NCI-H2107 treated with DMSO at 0.1 percent for 48 hours (cell line): ENCODE measurements at regions not wholly inside any gene's neighbourhood (a gene's known extent, or its start where the extent isn't known, plus 50 kb on each side); places are given as distances from the start of the nearest gene placed in this dataset.
"Not testable (repeated sequence)": the region's sequence is repeated elsewhere in the genome, so short reads cannot be mapped to it uniquely, and the experiment has no call there.

ENCODE experiments used
- DNase-seq: peaks from one replicate; lab custom pipeline; 2025; ENCODE audit not compliant: unreplicated experiment; lab: John Stamatoyannopoulos, UW

DNA sequence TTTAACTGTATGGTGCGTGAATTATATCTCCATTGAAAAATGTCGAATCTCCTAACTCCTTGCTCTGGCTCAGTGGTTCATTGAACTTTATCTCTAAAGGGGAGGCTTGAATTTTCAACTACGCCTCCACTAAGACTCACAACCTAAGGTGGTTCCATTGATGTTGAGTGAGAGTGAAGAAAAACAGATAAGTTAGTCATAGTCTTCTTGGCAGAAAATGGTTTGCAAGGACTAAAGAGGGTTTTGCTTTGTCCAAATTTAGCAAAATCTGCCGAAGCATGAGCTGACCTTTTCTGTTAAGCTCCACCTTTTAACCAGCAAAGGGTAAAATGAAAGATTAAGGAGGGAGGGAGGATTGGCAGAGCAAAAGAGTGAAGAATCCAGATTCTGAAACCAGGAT is 290.2 kb upstream of the SPTLC3 start:
- DNase-seq: no peak

DNA sequence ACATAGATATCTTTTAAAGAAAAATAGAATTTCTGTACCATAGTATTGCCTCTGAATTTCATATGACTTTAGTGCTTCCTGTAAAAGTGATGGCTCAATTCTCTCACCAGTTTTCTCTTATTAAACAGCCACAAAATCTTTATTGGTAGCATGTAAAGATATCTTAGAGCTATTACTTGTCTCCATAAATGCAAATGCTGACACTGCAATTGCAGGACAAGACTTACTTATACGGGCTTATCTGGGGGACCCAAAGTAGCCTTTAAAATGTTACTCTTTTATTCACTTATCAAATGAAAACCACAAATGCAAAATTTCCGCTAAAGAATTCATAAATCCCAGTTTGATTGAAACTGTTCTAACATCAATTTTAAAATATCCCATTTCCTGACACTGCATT is 287.1 kb upstream of the SPTLC3 start:
- DNase-seq: no peak

DNA sequence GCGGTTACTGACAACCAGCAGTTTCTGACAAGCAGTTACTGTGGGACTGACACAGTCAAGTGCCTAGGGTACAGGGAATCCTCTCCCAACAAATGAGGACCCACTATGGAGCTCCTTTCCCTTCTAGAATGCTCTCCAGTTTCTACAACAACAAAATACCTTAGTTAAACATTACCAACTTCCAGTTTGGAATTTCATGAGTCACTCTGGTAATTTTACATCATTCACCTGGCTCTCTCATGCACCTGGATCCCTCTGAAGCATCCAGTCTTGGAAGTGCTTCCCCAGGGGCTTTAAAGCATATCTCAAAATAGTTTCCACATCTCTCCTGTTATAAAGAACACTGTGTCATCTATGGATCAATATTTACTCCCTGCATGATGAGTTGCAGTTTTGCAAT is 286.7 kb upstream of the SPTLC3 start:
- DNase-seq: no peak

DNA sequence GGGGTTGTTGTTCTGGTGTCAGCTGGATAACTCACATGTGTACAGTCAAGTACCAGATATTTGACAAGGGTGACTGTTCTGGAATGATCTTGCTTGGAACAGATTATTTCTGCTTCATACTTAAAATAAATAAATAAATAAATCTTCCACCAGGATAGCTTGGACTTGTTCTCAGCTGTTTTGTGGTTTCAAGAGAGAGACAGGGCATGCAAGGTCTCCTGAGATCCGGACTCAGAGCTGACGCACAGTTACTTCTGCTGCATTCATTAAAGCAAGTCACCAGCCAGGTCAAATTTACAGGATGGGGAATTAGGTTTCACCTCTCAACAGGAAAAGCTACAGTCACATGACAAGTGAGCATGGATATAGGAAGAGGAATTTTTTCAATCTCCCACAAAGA is 285.0 kb upstream of the SPTLC3 start:
- peak; percentile 47 for DNase-seq

DNA sequence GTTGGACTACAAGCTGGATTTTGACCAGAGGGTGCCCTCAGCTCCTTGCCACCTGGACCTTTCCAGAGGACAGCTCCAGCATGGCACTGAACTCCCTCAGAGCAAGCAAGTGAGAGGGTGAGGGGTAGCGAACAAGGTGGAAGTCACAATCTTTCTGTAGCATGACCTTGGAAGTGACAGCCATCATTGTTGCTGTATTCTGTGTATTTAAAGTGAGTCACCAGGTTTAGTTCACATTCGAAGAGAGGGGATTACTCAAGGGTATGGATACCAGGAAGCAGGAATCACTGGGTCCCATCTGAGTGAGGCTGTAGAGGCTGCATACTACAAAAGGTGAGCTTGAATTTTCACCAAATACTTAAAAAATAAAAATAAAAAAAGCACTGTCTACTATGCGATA is 280.0 kb upstream of the SPTLC3 start:
- no peak for DNase-seq

DNA sequence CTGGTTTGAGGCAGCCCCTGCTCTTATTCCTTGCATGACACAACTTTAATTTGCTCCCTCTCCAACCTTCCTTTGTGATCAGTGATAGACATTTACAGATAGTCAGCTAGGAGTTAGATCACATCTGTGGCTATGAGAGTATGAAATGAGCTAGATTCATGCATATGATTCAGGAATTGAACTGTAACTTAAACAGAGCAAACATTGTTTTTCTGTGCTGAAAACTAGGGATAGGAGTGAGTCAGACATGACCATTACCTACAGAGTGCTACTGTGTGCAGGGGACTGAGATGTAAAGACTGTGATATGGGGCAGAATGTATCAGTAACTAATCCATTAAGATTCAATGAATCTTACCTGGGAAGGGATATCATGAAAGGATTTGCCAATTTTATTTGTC is 279.4 kb upstream of the SPTLC3 start:
- DNase-seq: no peak

DNA sequence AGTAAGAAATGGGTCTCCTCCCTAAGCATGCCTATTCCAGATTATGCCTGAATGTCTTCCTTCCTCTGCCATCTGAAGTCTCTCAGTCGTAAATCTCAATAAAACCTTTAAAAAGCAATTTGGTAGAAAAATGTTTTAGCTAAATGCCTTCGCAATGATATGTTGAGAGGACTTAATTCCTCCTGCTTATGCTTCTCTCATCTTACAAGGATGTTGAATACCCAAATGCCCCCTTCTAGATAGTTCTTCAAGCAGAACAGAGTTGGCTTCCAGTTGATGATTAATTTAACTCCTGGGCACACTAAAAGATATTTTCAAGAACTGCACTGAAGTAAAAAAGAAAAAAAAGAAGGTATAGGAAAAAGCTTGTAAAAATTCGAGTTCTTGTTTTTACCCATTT is 275.0 kb upstream of the SPTLC3 start:
- DNase-seq: no peak

DNA sequence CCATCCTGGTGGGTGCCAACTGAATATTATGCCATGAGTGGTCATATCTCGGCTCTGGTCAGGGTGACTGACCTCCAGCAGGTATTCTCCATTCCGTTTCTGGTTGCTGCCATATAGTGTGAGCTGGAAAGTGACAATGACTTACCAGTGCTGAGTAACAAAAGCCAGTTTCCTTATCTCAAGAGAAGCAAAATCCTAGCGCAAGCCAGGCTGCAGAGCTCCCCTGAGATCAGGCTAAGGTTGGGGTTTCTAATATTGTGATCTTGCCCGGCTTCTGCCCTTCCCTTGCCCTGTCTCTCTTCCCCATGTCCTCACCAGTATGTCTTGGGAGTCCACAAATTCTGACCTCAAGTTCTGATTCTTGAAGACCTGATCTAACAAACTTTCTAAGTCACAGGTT is 271.3 kb upstream of the SPTLC3 start:
- no peak for DNase-seq

DNA sequence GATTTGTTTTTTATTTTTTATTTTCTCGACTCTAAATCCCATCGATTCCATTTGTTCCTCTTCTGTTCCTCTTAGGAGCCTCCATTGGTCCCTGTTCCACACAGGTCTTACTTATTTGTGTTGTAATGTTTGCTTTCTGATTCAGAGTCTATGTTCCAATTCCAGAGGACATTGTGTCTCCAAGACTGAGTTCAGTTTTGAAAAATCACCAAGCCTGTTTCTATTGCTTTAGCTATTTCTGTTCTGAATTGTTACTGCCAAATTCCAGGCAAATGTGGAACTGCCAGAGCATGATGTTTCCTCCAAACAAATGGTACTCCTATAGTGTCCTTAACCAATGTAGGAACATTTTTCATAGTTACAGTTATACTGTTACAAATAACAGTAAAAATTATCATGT is 270.9 kb upstream of the SPTLC3 start:
- no peak for DNase-seq

DNA sequence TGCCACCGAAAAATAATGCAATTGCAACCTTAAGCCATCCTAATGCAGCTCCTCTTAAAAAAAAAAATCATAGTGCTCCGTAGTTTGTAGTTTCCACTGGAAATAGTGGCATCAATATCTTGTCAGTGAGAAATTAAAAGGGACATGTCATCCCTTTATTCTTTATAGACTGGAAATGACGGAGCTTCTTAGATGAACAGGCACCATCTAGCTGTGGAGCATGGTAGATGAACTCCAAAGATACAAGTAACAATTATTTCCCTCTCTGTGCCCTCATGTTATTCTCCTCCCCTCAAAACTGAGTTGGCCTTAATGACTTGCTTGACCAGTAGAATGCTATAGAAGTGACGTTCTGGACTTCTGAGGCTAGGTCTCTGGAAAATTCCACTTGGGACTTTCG is 268.1 kb upstream of the SPTLC3 start:
- no peak for DNase-seq

DNA sequence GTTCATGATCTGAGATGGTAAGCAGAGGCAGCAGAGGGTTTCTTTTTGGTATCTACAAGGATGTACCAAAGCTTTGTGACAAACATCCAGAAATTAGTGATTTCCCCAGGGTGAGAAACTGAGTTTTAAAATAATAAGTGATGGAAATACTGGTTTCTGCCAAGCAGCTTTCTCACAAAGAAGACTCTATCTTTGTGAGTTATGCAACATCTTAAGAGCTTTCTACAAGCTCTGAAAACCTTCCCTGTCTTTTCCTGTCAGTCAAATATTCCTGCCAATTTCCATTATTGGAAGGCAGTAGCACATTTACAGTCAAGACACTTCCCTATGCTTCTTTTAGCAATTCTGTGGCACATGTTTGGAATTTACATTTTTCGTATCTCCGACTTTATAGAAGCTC is 264.7 kb upstream of the SPTLC3 start:
- no peak for DNase-seq

DNA sequence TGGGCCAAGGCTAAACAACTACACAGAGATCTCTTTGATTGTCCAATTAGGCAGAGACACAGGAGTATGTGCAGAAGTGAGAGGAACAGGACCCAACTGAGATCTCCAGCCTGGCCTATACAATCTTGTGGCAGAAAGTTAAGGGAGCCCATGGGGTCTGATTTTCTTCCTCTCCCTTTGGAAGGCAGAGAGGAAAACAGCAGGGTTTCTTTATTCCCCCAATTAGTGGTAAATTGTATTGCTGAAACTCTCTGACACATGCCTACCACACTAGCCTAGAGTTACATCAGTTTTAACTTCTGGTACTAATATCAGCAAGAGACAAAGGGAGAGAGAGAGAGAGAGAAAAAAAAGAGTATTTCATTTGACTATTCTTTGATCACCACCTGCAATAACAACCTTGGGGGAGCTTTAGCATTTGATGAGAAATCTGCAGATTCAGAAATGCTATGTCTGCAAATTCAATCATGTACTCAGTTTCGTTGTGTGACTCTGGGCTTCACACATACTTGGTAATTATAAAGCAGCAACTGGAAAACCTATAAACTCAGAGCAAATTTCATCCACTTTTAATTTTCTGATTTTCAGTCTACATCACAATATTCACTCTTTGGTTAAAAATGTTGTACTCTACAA is 260.3 kb upstream of the SPTLC3 start:
- peak; percentile 32 for DNase-seq

DNA sequence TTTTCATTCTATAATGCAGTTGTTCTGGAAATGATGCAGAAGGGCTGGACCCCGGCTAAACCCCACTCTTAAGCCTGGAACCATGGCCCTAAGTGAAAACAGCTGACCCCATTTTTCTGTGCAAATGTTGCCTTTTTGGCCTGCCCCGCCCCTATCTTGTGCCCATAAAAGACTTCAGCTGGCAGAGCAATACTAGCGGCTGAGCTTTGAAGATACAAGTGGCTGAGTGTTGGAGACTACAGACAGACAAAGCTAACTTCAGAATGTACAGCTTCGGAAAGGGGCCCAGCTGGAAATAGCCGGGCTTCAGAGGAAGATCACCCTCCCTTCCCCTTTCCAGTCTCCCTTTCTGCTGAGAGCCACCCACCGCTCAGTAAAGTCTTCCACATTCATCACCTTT is 258.6 kb upstream of the SPTLC3 start:
- DNase-seq: no peak

DNA sequence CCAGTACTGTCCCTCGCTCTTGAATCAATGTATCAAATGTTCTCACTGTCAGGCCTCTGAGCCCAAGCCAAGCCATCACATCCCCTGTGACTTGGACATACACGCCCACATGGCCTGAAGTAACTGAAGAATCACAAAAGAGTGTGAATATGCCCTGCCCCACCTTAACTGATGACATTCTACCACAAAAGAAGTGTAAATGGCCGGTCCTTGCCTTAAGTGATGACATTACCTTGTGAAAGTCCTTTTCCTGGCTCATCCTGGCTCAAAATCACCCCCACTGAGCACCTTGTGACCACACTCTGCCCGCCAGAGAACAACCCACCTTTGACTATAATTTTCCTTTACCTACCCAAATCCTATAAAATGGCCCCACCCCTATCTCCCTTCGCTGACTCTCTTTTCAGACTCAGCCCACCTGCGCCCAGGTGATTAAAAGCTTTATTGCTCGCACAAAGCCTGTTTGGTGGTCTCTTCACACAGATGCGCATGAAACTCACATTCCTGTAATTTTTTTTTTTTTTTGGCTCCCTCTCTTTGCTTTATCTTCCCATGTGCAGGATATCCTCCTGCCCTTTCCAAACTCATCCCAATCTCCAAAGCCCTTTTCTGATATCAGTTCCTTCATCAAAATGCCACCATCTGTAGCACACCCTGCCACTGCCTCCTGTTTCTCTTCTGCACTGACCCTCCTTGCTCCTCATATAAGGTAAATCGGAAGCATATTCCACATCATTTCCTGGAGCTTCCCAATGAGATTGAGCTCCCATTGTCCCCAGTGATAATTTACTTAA is 255.7 kb upstream of the SPTLC3 start:
- DNase-seq: not testable (repeated sequence)

DNA sequence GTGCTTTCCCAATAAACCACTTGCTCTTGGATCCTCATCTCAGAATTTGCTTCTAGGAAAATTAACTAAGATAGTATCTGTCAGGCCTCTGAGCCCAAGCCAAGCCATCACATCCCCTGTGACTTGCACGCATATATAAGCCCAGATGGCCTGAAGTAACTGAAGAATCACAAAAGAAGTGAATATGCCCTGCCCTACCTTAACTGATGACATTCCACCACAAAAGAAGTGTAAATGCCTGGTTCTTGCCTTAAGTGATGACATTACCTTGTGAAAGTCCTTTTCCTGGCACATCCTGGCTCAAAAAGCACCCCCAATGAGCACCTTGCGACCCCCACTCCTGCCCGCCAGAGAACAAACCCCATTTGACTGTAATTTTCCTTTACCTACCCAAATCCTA is 255.0 kb upstream of the SPTLC3 start:
- DNase-seq: not testable (repeated sequence)

DNA sequence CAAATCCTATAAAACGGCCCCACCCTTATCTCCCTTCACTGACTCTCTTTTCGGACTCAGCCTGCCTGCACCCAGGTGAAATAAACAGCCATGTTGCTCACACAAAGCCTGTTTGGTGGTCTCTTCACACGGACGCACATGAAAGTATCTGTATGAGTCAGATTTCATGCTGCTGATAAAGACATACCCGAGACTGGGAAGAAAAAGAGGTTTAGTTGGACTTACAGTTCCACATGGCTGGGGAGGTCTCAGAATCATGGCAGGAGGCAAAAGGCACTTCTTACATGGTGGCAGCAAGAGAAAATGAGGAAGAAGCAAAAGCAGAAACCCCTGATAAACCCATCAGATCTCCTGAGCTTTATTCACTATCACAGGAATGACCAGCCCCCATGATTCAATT is 249.3 kb upstream of the SPTLC3 start:
- DNase-seq: not testable (repeated sequence)

DNA sequence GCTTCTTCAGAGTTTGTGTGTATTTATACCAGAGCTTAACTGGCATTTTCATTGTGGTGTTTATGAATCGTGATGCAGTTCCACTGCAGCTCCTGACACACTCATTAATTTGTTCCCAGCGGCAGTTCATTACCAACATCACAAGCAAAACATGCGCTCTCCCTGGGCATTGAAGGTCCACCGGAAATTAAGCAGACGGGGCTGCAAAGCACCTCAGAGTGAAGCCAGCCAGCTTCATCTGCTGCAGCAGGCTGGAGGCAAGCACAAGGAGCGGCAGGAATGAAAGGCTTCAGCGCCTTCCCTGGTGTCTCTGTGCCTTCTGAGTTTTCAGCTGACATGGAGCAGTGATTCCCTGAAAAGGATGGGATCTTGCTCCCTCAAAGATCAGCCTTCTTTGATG is 246.0 kb upstream of the SPTLC3 start:
- DNase-seq: no peak

DNA sequence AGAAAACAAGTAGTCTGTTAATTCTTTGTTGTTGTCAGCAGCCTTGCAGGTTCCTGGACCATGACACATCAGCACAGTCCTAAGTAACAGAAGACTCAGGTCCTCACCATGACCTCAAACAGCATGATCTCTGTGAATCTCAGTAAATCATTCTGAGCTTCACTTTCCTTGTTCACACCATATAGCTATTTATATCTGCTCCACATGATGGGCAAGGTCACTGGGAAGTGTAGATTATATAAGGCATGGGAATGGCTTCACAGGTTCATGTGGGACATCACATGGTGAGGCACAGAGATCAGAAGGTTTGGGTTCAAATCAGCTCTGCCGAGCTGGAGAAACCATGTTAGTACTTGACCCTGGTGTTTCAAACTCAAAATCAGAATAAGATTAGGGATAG is 245.4 kb upstream of the SPTLC3 start:
- no peak for DNase-seq

DNA sequence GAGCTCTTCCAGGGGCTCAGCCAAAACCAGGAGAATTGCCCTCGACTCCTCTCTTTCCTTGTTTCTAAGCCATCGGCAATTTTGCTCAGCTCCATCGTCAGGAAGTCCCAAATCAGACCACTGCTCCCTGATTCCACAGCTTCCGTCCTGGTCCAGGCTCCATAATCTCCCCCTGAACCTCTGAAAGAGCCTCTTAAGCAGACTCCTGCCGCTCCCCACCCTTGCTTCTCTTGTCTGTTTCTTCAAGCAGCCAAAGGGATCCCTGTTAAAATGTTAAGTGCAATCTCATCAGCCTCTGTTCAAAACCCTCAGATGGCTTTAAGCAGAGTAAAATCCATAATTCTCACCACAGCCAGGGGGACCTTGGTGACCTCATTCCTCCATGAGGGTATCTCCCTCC is 244.7 kb upstream of the SPTLC3 start:
- no peak for DNase-seq

DNA sequence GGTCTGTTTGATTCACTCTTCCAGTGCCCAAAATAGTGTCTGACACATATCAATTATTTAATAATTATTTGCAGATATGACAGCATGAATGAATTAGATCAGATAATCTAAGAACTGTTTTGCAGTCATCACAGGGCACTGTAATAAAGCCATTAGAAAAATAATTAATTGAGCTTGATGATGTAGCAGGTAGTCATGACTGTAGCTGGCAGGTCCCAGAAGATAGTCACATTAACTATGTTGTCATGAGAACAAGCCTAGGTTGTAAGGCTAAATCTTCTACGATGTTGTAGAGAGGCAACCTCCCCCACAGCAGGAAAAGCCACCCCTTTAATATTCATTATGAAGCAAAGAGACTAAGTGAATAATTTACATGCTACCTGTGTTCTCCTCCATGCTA is 243.9 kb upstream of the SPTLC3 start:
- DNase-seq: no peak

DNA sequence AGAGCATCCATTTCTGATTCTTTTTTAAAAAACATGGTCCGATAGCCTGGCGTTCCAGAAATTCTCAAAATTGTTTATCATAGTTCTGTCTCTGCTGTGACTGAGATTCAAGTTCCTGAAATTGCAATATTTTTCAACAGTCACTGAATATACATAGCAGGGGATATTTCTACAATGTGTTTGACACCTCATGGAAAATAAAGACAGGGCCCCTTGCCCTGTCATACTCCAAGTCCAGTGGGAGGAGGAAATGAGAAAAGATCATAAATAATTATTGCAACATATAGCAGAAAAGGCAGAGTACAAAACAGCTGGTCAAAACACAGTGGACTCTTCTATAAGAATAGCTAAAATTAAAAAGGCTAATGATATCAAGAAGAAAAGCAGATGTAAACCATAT is 234.8 kb upstream of the SPTLC3 start:
- no peak for DNase-seq

DNA sequence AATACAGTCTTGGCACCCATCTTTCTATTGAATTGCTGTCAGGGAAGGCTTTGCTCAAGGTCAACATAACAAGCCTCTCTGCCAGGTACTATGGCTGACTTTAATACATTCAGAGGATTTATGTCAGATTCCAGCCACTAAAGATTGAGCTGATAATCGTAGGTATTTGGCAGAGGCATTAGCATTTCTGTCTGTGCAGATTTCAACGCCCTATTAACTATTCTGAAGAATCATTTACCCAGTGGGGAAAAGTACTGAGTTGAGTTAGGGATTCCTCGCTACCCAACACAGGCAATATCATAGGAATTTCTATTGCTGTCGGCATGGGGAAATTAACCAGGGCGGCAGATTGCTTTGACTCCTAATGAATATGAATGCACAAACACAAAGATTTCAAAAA is 233.7 kb upstream of the SPTLC3 start:
- no peak for DNase-seq

DNA sequence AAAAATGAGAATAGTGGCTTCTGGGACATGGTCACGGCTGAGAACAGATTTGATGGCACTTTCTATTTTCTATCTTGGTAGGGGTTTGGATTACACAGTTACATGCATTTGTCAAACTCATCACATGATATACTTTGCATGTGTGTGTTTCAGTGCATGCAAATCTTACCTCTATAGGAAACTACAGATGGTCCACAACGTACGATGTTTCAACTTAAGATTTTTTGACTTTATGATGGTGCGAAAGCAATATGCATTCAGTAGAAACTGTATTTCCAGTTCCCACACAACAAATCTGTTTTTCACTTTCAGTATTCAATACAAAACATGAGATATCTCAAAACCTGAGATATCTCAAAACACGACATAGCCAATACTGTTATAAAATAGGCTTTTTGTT is 231.8 kb upstream of the SPTLC3 start:
- no peak for DNase-seq
